LNCaP clone FGC (cell line): ENCODE measurements at regions not wholly inside any gene's neighbourhood (a gene's known extent, or its start where the extent isn't known, plus 50 kb on each side); places are given as distances from the start of the nearest gene placed in this dataset.

Experiments
- DNase-seq: peaks from one replicate; pipeline ENCODE4 v3.0.0-alpha.2; 2011; ENCODE audit warnings: low read depth
- H3K4me3 ChIP-seq: 2 replicates; pipeline ENCODE4 v1.5.1; 2011; ENCODE audit warnings: mild to moderate bottlenecking, low read depth, low read length, control low read depth
- TF ChIP-seq, protein P1 (sequence below): IDR thresholded peaks from 2 replicates; pipeline ENCODE4 v1.5.1; 2012; ENCODE audit warnings: mild to moderate bottlenecking; ENCODE audit not compliant: control insufficient read depth, insufficient read depth; ENCODE audit errors: extremely low read depth

DNA sequence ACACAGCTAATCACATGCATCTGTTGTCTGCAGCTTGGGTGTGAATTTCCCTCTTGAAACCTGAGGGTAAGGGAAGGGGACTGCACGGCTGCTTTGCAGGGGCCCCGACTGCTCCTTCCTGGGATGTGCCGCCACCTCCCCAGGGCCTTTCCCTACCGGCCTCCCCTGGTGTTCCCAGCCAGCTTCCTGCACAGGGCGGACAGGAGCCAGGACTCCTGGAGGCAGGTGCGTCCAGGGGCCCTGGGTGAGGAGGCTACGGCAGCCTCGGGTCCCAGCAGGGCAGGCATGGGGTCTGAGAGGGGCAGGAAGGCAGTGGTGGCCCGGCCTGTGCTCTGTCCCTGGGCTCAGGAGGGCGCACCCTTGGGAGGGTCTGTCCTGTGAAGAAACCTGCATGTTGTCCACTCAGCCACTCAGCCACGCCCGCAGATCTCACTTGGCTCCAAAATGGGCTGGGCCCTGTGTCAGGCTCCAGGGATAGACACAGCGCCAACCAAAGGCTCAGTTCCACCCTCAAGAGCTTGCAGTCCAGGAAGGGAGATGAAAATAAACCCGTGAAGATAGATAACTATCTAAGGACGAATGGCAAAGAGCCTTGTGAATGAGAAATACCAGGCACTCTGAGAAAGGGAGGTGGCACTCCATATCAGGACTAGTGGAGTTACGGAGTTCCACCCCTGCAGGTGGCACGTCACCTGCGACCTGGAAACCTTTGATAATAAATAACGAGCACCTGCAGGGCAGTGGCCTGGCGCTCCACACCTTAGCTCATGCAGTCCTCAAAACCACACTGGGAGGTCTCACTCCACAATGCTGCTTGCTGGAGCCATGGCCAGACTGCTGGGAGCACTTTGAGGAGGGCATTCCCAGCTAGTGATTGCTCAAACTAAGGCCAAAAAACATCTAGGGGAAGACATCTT is 427.4 kb downstream of the AACS start:
- DNase-seq = no peak
- no peak overlapping the region for H3K4me3 ChIP-seq
- TF ChIP-seq, protein P1, sequence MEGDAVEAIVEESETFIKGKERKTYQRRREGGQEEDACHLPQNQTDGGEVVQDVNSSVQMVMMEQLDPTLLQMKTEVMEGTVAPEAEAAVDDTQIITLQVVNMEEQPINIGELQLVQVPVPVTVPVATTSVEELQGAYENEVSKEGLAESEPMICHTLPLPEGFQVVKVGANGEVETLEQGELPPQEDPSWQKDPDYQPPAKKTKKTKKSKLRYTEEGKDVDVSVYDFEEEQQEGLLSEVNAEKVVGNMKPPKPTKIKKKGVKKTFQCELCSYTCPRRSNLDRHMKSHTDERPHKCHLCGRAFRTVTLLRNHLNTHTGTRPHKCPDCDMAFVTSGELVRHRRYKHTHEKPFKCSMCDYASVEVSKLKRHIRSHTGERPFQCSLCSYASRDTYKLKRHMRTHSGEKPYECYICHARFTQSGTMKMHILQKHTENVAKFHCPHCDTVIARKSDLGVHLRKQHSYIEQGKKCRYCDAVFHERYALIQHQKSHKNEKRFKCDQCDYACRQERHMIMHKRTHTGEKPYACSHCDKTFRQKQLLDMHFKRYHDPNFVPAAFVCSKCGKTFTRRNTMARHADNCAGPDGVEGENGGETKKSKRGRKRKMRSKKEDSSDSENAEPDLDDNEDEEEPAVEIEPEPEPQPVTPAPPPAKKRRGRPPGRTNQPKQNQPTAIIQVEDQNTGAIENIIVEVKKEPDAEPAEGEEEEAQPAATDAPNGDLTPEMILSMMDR = no peak

DNA sequence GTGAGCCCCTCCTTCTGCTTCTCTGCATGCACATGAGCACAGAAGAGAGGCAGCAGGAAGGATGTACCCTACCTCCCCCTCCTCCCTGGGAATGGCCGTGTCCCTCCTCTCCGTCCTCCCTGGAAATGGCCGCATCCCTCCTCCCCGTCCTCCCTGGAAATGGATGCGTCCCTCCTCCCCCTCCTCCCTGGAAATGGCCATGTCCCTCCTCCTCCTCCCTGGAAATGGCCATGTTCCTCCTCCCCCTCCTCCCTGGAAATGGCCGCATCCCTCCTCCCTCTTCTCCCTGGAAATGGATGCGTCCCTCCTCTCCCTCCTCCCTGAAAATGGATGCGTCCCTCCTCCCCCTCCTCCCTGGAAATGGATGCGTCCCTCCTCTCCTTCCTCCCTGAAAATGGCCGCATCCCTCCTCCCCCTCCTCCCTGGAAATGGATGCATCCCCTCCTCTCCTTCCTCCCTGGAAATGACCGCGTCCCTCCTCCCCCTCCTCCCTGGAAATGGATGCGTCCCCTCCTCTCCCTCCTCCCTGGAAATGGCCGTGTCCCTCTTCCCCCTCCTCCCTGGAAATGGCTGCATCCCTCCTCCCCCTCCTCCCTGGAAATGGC is 428.6 kb downstream of the AACS start:
- H3K4me3 ChIP-seq = no peak overlapping the region
- DNase-seq = no peak
- TF ChIP-seq, protein P1 = no peak

DNA sequence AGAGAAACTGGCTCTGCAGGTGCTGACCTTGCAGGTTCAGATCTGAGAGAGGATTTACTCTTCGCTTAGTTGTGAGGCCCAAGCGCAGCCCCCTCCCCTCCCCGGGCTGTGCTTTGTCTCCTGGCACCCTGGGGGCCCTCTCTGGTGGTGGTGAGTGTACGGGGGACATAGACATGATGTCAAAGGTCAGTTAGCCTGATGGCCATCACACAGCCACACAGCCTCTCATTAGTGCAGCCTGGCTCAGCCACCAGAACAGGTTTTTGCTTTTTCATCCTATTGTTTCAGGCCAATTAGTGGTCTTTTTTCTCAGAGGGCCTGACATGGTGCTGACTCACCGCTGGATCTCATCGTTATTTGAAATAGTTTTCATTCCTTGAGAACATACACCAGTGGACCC is 437.9 kb downstream of the AACS start:
- H3K4me3 ChIP-seq = no peak overlapping the region
- DNase-seq = no peak
- TF ChIP-seq, protein P1 = no peak

DNA sequence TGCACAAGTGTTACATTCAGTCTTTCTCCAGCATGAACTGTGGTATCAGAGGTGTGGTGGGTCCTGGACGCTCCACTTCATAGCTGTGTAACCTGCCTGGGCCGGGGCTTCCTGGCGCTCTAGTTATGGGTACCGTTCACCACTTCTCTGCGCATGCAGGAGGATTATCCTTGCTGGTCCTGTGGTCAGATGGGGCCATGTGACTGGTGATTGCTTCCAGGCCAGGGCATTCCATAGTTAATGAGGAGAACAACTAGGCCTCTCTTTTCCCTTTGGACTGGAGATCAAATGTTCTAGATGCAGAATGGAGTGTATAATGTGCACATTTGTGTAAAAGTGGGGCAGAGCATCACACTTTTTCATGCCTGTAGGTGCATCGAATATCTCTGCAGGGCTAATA is 444.0 kb downstream of the AACS start:
- DNase-seq = no peak
- TF ChIP-seq, protein P1 = no peak
- H3K4me3 ChIP-seq = no peak overlapping the region

DNA sequence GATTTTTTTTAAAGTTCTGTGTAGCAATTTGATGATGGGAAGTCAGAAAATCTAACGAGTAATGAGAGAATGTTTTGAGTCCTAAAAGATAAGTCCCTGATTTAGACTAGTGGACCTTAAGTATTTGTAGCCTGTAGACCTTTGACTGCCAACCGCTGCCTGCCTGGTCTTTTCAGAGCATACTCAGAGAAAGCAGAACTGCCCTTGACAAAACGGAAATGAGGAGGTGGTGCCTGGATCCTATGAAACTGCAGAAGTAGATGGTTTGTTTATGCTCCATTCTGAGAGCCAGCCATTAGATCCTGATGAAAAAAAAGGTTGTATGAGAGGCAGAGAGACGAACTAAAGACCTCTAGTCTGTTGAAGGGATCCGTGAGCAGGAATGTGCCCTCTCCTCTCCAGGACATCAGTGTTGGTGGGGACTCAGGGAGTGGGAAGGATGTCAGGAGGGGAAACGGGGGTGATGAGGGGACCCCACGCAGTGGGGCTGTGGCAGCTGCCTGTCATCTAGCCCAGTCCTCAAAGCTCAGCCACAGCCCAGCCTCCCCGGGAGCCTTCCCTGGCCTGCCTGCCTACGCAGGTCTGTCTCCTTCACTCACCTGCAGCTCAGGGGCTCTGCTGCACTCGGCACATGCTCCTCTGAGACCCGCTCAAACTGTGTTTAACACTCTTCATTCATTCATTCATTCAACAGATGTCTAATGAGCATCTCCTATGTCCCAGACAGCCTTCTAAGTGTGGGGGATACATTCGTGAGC is 447.5 kb downstream of the AACS start:
- DNase-seq = no peak
- no peak overlapping the region for H3K4me3 ChIP-seq
- TF ChIP-seq, protein P1 = no peak

DNA sequence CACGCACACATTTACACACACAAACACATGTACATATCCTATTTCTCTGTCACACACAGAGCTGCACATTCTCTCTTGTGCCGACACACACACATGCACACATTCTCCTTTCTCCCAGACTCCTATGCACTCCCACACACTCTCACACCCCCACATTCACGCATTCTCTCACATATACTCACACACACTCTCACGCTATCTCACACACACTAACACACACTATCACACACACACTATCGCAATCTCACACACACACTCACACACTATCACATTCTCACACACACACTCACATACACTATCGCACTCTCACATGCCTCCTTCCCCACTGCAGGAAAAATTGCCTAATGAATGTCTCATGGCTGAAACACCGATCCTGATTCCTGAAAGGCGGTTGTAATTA is 450.7 kb downstream of the AACS start:
- DNase-seq = no peak
- TF ChIP-seq, protein P1 = no peak
- no peak overlapping the region for H3K4me3 ChIP-seq
